ENCODE measurements at regions not wholly inside any gene's neighbourhood (a gene's known extent, or its start where the extent isn't known, plus 50 kb on each side); places are given as distances from the start of the nearest gene placed in this dataset.

GRCh38 chr2:180227461-180227860, 220.4 kb upstream of the CWC22 start:
- ATAC-seq (ENCODE audit: low read depth in 2 of 2), result no peak
- H3K9me3 Mint-ChIP-seq, result peaks cover 0 to 24% (median 11%) of the 10 kb centered on the region in 7 donors
- H3K4me3 Mint-ChIP-seq, result no peak overlapping the region
- peaks cover 0 to 4% (median 0%) of the 10 kb centered on the region in 3 donors for H3K27me3 Mint-ChIP-seq
- H3K4me1 Mint-ChIP-seq, result no peaks in the 10 kb centered on the region
- H3K27ac Mint-ChIP-seq, result no peak overlapping the region
- DNase-seq, result no peak
- H3K36me3 Mint-ChIP-seq, result peaks cover 0 to 16% of the 10 kb centered on the region in 2 donors

- no peak for DNase-seq
- ATAC-seq (ENCODE audit: low read depth in 2 of 2), result no peak
- peaks cover 0 to 24% (median 11%) of the 10 kb centered on the region in 7 donors for H3K9me3 Mint-ChIP-seq
- peaks cover 0 to 4% (median 0%) of the 10 kb centered on the region in 3 donors for H3K27me3 Mint-ChIP-seq
- peaks cover 0 to 16% of the 10 kb centered on the region in 2 donors for H3K36me3 Mint-ChIP-seq
- no peak overlapping the region for H3K4me3 Mint-ChIP-seq
- no peak overlapping the region for H3K27ac Mint-ChIP-seq
- no peaks in the 10 kb centered on the region for H3K4me1 Mint-ChIP-seq
Measured at GRCh38 chr2:180225118-180225517, 218.0 kb upstream of the CWC22 start.

GRCh38 chr2:180222644-180223043, 215.5 kb upstream of the CWC22 start:
- DNase-seq (no peak), ATAC-seq (ENCODE audit: low read depth in 2 of 2) (no peak)
- H3K4me3 Mint-ChIP-seq, result no peak overlapping the region
- no peaks in the 10 kb centered on the region for H3K4me1 Mint-ChIP-seq
- peaks cover 0 to 16% of the 10 kb centered on the region in 2 donors for H3K36me3 Mint-ChIP-seq
- H3K27ac Mint-ChIP-seq, result no peak overlapping the region
- H3K27me3 Mint-ChIP-seq, result peaks cover 0 to 4% (median 0%) of the 10 kb centered on the region in 3 donors
- H3K9me3 Mint-ChIP-seq, result peaks cover 0 to 19% (median 13%) of the 10 kb centered on the region in 7 donors

GRCh38 chr2:180219491-180219890, 212.4 kb upstream of the CWC22 start:
- H3K4me1 Mint-ChIP-seq, result no peaks in the 10 kb centered on the region
- ATAC-seq (ENCODE audit: low read depth in 2 of 2), result no peak
- H3K9me3 Mint-ChIP-seq, result peaks cover 0 to 29% (median 8%) of the 10 kb centered on the region in 7 donors
- no peak for DNase-seq
- no peak overlapping the region for H3K27ac Mint-ChIP-seq
- H3K36me3 Mint-ChIP-seq, result peaks cover 0 to 6% of the 10 kb centered on the region in 2 donors
- H3K27me3 Mint-ChIP-seq, result peaks cover 0 to 4% (median 0%) of the 10 kb centered on the region in 3 donors
- H3K4me3 Mint-ChIP-seq, result no peak overlapping the region

GRCh38 chr2:180208841-180209240, 201.7 kb upstream of the CWC22 start:
- DNase-seq (no peak), ATAC-seq (ENCODE audit: low read depth in 2 of 2) (no peak)
- H3K36me3 Mint-ChIP-seq, result no peaks in the 10 kb centered on the region
- no peaks in the 10 kb centered on the region for H3K4me1 Mint-ChIP-seq
- H3K4me3 Mint-ChIP-seq, result no peak overlapping the region
- H3K27me3 Mint-ChIP-seq, result peaks cover 0 to 5% (median 0%) of the 10 kb centered on the region in 3 donors
- H3K9me3 Mint-ChIP-seq, result peaks cover 0 to 4% (median 0%) of the 10 kb centered on the region in 7 donors
- H3K27ac Mint-ChIP-seq, result no peak overlapping the region

GRCh38 chr2:180205621-180206235, 198.6 kb upstream of the CWC22 start:
- no peak for DNase-seq
- H3K27ac Mint-ChIP-seq, result no peak overlapping the region
- H3K4me3 Mint-ChIP-seq, result no peak overlapping the region
- no peaks in the 10 kb centered on the region for H3K9me3 Mint-ChIP-seq
- no peaks in the 10 kb centered on the region for H3K4me1 Mint-ChIP-seq
- peaks cover 0 to 5% (median 0%) of the 10 kb centered on the region in 3 donors for H3K27me3 Mint-ChIP-seq
- no peaks in the 10 kb centered on the region for H3K36me3 Mint-ChIP-seq
- ATAC-seq (ENCODE audit: low read depth in 2 of 2), result no peak

- ATAC-seq (ENCODE audit: low read depth in 2 of 2) (no peak), DNase-seq (no peak)
- peaks cover 0 to 5% (median 0%) of the 10 kb centered on the region in 3 donors for H3K27me3 Mint-ChIP-seq
- no peak overlapping the region for H3K27ac Mint-ChIP-seq
- H3K4me1 Mint-ChIP-seq, result no peaks in the 10 kb centered on the region
- H3K9me3 Mint-ChIP-seq, result no peaks in the 10 kb centered on the region
- H3K4me3 Mint-ChIP-seq, result no peak overlapping the region
- no peaks in the 10 kb centered on the region for H3K36me3 Mint-ChIP-seq
Measured at GRCh38 chr2:180203972-180204371, 196.9 kb upstream of the CWC22 start.

- no peaks in the 10 kb centered on the region for H3K36me3 Mint-ChIP-seq
- H3K4me3 Mint-ChIP-seq, result no peak overlapping the region
- H3K27me3 Mint-ChIP-seq, result peaks cover 0 to 5% (median 0%) of the 10 kb centered on the region in 3 donors
- H3K9me3 Mint-ChIP-seq, result no peaks in the 10 kb centered on the region
- DNase-seq (no peak), ATAC-seq (ENCODE audit: low read depth in 2 of 2) (no peak)
- no peaks in the 10 kb centered on the region for H3K4me1 Mint-ChIP-seq
- H3K27ac Mint-ChIP-seq, result no peak overlapping the region
Measured at GRCh38 chr2:180202467-180202951, 195.4 kb upstream of the CWC22 start.

GRCh38 chr2:180196419-180196977, 189.4 kb upstream of the CWC22 start:
- peaks cover 0 to 4% (median 0%) of the 10 kb centered on the region in 7 donors for H3K9me3 Mint-ChIP-seq
- peak overlapping the region in 1 of 6 donors; percentile 44 for H3K27ac Mint-ChIP-seq
- H3K36me3 Mint-ChIP-seq, result no peaks in the 10 kb centered on the region
- peaks cover 0 to 8% (median 0%) of the 10 kb centered on the region in 3 donors for H3K27me3 Mint-ChIP-seq
- no peaks in the 10 kb centered on the region for H3K4me1 Mint-ChIP-seq
- no peak overlapping the region for H3K4me3 Mint-ChIP-seq
- ATAC-seq (ENCODE audit: low read depth in 2 of 2) (no peak), DNase-seq (no peak)

- no peak overlapping the region for H3K4me3 Mint-ChIP-seq
- H3K27me3 Mint-ChIP-seq, result peaks cover 0 to 8% (median 0%) of the 10 kb centered on the region in 3 donors
- no peak overlapping the region for H3K27ac Mint-ChIP-seq
- no peak for DNase-seq
- H3K9me3 Mint-ChIP-seq, result peaks cover 0 to 4% (median 0%) of the 10 kb centered on the region in 7 donors
- no peaks in the 10 kb centered on the region for H3K4me1 Mint-ChIP-seq
- no peak for ATAC-seq (ENCODE audit: low read depth in 2 of 2)
- H3K36me3 Mint-ChIP-seq, result no peaks in the 10 kb centered on the region
Measured at GRCh38 chr2:180195847-180196246, 188.8 kb upstream of the CWC22 start.

- DNase-seq (no peak), ATAC-seq (ENCODE audit: low read depth in 2 of 2) (no peak)
- H3K4me3 Mint-ChIP-seq, result no peak overlapping the region
- no peaks in the 10 kb centered on the region for H3K36me3 Mint-ChIP-seq
- peaks cover 0 to 3% (median 0%) of the 10 kb centered on the region in 3 donors for H3K27me3 Mint-ChIP-seq
- H3K27ac Mint-ChIP-seq, result no peak overlapping the region
- peaks cover 0 to 4% (median 0%) of the 10 kb centered on the region in 7 donors for H3K9me3 Mint-ChIP-seq
- H3K4me1 Mint-ChIP-seq, result no peaks in the 10 kb centered on the region
Measured at GRCh38 chr2:180191432-180192124, 184.5 kb upstream of the CWC22 start.

- no peak overlapping the region for H3K4me3 Mint-ChIP-seq
- no peak for ATAC-seq (ENCODE audit: low read depth in 2 of 2)
- H3K9me3 Mint-ChIP-seq, result peaks cover 0 to 4% (median 0%) of the 10 kb centered on the region in 7 donors
Measured at GRCh38 chr2:180190851-180191250, 183.8 kb upstream of the CWC22 start.

GRCh38 chr2:180187611-180188010, 180.5 kb upstream of the CWC22 start:
- no peak for ATAC-seq (ENCODE audit: low read depth in 2 of 2)
- no peaks in the 10 kb centered on the region for H3K4me1 Mint-ChIP-seq
- no peaks in the 10 kb centered on the region for H3K27me3 Mint-ChIP-seq

More at GRCh38 chr2:180190851-180191250, 183.8 kb upstream of the CWC22 start:
- Mint-ChIP-seq H3K4me1 (no peaks in the 10 kb centered on the region), H3K27me3 (no peaks in the 10 kb centered on the region), H3K27ac (no peak overlapping the region), H3K36me3 (no peaks in the 10 kb centered on the region)
- DNase-seq, result no peak

GRCh38 chr2:180184506-180184905, 177.4 kb upstream of the CWC22 start:
- no peaks in the 10 kb centered on the region for H3K27me3 Mint-ChIP-seq
- no peaks in the 10 kb centered on the region for H3K36me3 Mint-ChIP-seq
- no peak for ATAC-seq (ENCODE audit: low read depth in 2 of 2)
- no peak overlapping the region for H3K4me3 Mint-ChIP-seq
- no peaks in the 10 kb centered on the region for H3K9me3 Mint-ChIP-seq
- DNase-seq, result no peak
- no peaks in the 10 kb centered on the region for H3K4me1 Mint-ChIP-seq
- H3K27ac Mint-ChIP-seq, result no peak overlapping the region

More at GRCh38 chr2:180187611-180188010, 180.5 kb upstream of the CWC22 start:
- Mint-ChIP-seq H3K27ac (no peak overlapping the region), H3K4me3 (no peak overlapping the region), H3K36me3 (no peaks in the 10 kb centered on the region), H3K9me3 (no peaks in the 10 kb centered on the region)
- DNase-seq, result no peak
